ENCODE measurements at regions not wholly inside any gene's neighbourhood (a gene's known extent, or its start where the extent isn't known, plus 50 kb on each side); places are given as distances from the start of the nearest gene placed in this dataset.
A peak's percentile ranks its signal among the peaks of the same experiment; 100 is the strongest.
"Not testable (repeated sequence)": the region's sequence is repeated elsewhere in the genome, so short reads cannot be mapped to it uniquely, and the experiment has no call there.

DNA sequence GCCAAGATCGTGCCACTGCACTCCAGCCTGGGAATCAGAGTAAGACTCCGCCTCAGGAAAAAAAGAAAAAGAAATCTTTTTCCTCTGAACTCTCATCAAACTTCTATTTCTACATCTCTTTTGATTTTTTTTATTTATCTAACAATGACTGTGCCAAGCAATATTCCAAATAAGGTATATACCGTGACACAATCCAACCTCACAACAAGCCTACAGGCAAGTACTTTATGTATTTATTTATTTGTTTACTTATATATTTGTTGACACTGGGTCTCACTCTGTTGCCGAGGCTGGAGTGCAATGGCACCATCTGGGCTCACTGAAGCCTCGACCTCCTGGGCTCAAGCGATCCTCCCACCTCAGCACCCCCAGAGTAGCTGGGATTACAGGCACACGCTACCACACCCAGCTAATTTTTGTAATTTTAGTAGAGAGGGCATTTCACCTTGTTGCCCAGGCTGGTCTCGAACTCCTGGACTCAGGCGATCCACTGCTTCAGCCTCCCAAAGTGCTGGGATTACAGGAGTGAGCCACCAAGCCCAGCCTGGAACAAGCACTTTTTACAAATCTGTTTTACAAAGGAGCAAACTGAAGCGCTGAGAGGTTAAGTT lies 94.9 kb upstream of the CHD2 start:
- no peak for DNase-seq

DNA sequence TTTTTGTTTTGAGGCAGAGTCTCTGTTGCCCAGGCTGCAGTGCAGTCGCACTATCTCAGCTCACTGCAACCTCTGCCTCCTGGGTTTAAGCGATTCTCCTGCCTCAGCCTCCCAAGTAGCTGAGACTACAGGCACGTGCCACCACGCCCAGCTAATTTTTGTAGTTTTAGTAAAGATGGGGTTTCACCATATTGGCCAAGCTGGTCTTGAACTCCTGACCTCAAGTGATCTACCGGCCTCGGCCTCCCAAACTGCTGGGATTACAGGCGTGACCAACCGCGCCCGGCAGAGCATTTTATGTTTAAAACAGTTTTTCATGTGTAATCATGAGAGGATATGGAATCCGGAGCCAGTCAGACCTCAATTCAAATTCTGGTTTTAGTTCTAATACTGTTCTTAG lies 94.0 kb upstream of the CHD2 start:
- not testable (repeated sequence) for DNase-seq

DNA sequence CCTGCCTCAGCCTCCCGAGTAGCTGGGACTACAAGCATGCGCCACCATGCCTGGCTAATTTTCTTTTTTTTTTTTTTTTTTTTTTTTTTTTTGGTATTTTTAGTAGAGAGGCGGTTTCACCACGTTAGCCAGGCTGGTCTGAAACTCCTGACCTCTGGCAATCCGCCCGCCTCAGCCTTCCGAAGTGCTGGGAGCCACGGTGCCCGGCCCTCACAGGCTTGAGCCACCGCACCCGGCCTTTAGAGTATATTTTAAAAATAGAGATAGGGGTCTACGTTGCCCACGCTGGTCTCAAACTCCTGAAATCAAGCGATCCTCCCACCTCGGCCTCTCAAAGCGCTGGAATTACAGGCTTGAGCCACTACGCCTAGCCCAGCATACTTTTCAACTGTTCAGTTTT lies 93.4 kb upstream of the CHD2 start:
- DNase-seq: no peak

DNA sequence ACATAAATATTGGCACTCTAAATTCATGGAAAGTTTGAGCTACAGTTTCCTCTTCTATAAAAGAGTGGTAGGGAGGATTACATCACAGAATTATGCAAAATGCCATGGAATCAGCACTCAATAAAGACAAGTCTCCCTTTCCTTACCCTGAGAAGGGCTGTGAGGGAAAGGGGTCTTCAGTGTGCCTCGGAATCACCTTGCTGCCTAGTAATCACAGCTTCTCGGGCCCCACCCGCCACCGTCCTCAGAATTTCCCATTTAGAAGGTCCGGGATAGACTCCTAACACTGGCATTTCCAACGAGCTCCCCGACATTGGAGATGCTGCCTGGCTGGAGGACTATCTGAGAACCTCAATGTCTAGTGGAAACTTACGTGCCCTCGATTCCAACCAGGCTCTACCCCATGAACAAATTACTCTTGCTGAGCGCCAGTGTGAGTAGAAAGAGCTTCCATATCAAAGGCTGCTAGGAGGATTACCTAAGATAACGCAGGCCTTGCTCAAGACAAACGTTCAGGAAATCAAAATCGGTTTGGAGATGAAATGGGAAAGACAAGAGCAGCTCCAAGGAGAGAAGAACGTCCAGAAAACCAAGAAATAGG lies 92.1 kb upstream of the CHD2 start:
- no peak for DNase-seq

DNA sequence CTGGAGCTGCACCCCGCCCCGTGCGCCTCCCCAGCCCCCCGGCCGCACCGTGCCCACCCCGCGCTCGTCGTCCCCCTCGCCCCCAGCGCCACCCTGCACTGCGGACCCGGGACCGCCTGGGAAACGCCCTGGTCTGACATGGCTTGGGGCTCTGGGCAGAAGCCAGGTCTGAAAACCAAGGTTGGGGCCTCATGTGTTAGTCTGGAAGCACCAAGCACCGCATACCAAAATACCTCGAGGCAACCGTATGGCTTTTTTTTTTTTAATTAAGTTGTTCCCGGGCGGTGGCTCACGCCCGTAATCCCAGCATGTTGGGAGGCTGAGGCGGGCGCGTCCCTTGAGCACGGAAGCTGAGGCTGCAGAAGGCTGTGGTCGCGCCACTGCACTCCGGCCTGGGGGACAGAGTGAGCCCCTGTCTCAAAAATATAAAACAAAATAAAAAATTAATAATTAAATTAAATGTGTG lies 91.5 kb upstream of the CHD2 start:
- DNase-seq: no peak

DNA sequence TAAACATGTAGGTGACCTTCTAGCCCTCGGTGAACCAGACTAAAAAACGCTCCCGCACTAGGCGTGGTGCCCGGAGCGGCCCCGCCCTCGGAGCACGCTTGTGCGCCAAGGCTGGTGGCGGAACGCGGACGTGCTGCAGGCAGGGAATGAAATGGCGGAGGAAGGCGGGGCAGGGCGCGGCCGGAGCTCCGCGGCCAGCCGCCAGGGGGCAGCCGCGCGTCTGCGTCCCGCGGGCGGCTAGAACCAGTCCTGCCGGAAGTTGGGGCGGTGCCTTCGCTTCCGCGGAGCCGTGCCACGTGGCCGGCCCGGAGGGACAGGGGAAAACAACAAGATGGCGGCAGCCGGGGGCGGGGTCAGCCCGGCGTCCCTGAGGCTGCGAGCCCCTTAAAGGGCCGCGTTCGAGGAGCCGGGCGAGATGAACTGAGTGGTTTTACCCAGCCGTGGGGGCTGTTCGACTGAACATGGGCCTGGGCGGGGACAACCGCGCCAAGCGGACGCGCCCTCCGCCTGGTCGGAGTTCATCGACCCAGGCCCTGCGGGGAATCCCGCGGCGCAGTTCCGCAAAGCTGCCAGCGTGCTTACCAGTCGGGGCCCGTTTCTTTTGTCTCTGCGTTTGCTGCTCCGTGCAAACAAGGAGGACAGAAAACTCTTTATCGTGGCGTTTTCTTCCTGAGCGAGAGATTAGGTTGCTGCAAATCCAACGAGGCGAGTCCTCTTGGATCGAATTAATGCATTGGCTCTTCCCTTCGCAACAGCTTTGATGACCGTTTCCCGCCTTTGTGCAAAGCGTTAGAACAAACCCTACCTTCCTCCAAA lies 90.9 kb upstream of the CHD2 start:
- DNase-seq: peak; percentile 91

DNA sequence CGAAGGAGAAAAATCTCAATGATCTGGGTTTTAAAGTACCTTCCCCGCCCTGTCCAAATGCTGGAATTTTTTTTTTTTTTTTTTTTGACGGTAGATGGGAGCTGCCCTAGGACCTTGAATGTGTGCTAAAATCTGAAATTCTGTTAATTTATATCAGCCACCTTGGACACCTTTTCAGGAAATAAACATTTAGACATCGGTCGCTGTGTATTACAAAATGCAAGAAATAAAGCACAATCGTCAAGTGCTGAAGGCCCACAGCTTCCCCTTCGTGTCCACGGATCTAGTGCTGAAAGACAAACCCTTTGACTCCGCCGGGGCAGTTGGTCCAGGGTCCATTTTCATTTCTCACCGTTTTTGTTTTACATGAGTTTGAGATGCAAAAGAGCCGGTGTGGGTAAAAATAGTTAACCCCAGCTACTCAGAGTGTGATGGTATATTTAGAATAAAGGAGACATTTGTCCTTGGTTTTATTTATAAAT lies 90.2 kb upstream of the CHD2 start:
- DNase-seq: no peak

DNA sequence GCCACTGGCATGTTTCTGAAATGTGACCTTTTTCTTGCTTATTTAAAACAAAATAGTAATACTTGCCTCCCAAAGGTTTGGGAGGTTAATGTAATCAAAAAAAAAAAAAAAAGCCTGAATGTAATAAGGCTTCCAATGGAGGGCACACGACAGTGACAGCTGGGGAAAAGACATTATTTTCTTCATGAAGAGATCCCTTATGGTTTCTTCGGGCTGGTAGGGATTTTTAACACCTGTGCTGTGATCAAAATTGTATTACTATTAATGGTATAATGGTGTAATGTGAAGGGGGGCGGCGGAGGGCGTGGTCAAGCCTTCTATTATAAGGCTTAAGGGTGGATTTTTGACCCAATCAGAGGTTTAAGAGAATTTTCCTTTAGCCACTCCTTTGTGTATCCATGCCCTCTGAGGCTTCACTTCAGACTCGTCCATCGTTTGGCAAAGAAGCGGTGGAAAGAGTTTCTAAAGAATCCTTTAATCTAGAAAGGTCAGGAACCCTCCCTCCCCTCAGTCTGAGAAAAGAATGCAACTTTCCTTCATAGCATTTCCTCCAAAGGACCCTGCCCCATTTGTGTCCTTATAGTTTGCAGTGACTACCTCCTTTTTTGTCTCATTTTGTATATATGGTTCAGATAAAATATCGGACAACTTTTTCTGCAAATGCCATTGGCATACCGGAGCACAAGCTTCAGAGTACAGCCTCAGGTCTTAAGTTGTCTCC lies 89.5 kb upstream of the CHD2 start:
- peak; percentile 51 for DNase-seq

DNA sequence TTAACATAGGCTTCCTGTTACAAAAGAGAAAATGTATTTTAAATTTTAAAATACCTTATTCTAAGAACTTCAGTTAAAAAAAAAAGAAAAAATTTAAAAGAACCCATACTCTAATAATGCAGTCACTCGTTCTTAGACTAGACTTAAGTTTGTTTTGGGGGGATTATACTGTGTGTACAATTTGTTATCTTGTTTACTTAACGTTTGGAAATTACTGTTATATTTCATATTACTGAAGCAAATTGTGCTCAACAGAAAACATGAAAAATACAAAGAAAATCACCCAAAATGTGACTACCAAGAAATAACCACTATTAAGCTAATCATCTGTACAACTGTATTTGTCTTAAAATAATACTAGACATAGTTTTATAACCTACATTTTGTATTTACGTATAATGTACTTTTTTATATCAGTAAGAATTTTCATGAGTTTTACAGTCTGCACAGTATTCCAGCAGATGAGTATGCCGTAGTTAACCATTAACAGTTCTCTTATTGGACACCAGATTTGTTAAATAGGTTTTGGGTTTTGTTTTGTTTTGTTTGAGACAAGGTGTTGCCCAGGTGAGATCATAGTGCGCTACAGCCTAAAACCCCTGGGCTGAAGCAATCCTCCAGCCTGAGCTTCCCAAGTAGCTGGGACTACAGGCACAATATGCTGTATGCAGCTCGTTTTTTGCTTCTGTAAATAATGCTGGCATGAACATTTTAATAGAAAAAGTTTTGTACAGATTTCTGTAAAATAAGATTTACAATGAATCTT lies 88.8 kb upstream of the CHD2 start:
- DNase-seq: no peak

DNA sequence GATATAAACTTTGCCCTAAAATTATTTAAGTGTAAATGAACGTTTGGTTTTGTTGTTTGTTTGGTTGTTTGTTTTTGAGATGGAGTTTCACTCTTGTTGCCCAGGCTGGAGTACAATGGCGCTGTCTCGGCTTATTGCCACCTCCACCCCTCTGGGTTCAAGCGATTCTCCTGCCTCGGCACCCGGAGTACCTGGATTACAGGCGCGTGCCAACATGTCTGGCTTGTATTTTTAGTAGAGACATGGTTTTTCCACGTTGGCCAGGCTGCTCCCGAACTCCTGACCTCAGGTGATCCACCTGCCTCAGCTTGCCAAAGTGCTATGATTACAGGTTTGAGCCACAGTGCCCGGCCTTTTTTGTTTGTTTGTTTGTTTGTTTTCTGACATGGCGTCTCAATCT lies 87.9 kb upstream of the CHD2 start:
- no peak for DNase-seq

DNA sequence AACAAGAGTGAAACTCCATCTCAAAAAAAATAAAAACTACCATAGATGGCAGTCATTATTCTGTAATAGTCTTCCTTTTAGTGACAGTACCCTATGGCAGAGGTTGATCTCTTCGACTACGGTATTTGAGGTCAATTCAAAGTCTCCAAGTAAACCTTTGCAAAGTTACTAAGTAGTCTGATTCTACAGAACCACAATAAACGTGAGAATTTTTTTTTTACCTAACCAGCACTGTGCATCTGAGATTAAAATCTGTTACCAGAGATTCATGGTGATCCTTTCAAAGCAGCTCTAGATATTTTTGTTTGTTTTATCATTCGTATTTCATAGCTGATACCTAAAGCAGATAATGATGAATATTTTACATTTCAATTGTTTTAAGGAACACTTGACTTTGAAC lies 86.6 kb upstream of the CHD2 start:
- no peak for DNase-seq

DNA sequence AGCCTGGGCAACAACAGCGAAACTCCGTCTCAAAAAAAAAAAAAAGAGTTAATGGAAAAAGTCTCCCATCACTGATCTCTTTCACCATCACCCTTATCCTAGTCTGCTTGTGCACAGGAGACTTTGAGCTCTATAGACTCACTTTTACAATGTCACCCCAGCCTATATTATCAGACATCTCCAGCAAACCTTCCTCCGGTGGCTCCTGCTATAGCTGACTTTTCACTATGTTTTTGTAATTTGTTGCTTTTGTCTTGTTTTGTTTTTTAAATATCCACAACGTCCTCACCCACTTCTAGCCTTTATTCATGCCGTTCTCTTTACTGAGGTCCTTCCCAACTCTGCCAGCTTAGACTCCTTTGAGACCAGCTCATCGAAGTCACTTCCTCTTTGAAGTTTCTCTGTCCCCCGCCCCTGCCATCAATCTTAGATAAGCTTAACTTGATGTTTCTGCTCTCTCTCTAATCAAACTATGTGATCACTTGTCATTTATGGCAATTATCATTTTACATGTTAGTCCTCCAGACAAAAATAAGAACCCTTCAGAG lies 82.7 kb upstream of the CHD2 start:
- DNase-seq: no peak

DNA sequence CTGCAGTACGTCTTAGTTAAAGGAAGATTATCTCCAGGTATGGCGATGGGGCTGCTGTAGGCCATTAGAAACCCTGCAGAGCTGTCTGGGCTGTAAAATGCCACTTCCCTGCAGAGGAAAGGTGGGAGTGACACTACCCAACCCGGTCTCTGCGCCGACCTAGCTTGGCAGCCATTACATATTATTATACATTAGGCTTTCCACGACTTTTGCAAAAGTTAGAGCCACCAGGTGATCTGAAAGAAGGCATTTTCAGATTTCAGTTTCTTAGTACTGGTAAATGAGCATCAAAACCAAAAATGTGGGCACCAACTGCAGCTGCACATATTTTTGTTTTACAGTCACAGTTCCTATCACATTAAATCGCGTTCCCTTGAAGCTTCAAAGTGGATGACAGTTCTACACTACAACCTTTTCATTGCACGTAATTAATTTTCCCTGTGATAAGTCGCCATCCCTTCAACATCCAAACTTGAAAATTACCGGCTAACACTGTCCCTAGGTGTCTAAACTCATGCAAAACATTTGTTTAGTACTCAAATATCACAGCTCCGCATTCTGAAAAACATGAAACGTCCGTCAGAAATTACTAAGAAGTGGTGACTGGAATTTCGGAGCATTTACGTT lies 81.4 kb upstream of the CHD2 start:
- DNase-seq: no peak

DNA sequence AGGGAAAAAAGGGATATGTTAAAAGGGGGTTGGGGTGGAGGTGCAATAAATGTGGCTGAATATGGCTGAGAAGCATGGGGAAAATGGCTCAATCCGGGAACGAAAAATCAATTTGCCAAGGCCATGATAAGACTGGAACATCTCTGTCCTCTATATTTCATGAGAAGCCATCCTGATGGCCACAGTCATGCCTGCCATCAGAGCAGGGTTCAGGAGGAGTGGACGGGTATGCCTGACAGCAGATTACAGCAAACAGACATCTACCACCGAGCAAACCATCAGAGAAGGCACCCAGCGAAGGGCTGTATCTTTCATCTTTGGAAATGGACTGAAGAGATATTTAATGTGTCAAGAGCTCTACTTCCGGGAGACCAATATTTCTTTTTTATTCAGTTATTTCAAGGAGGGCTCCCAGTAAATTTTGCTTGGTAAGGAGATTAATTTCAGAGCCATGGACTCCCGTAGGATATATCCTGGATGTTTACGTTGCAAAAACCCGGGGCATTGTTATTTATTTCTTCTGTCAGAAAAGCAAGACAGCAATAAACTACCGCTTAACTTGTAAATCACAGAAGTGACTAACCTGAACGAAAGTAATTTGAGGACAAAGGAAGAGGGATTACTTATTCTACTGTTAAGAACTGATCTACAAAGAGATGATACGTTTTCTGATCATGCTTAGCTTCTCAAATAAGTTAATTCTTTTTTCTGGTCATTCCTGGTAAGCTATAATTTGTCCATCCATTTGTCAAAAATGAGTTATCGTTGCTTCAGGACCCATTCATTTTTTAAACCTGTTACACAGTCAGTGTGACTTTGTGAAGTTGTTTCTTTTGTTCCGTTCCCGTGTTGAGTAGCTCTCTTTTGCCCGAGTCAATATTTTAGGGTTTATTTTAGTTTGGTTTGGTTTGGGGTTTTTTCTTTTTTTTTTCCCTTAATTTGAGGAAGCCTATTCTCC lies 80.6 kb upstream of the CHD2 start:
- DNase-seq: no peak

DNA sequence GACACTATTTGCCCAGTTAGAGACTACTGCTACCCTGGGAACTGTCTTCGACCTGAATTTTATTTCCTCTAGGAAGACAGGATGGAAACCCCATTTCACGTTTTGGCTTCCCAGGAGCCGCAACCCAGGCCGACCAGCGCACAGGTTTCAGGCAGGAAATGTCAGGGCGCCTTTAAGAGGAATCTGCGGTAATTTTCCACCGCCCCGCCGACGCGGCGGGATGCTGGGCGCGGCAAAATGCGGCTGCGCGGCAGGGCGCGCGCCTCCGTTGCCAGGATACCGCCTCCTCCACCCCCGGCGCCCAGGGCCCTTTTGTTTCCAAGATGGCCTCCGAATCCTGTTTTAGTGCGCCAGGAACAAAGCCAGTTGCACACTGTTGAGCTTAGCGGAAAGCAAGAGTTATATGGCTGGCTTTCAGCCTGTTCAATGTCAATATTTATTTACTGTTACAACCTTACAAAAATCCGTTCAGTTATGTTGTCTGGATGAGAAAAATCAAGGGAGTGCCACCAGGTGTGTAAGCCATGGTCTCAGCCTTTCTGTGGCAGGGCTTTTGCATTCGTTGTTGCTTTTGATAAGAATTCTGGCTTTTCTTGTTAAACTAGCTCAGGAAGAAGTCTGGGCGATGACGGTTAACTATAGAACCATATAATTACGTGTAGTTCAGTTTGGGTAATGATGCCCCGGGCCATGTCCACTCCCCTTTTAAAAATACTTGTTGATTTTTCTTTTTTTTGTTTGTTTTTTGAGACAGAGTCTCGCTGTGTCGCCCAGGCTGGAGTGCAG lies 79.7 kb upstream of the CHD2 start:
- peak; percentile 71 for DNase-seq

DNA sequence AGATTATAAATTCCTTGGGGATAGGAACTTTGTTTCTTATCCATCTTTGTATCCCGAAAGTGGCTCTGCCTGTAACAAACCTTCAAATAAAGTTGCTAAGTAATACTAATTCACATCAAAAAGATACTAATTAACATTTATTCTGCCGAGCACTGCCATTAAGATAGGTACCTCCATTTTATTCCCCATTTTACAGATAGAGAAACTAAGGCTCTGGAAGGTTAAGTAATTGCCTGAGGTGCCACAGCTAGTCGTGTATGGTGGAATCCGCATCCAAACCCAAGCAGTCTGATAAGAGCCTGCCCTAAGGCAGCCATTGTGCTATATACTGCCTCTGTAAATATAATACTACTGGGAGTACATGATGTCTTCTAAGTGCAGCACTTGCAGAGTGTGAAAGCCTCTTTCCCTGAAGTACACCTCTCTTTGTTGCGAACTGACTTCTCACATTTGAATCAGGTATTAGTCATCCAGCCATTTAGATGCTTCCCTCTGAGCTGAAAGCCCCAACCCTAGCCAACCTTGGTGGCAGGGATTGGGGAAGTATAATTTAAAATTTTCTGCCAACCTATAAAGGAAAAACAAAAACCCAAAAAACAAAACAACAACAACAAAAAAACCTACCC lies 78.5 kb upstream of the CHD2 start:
- peak; percentile 80 for DNase-seq

DNA sequence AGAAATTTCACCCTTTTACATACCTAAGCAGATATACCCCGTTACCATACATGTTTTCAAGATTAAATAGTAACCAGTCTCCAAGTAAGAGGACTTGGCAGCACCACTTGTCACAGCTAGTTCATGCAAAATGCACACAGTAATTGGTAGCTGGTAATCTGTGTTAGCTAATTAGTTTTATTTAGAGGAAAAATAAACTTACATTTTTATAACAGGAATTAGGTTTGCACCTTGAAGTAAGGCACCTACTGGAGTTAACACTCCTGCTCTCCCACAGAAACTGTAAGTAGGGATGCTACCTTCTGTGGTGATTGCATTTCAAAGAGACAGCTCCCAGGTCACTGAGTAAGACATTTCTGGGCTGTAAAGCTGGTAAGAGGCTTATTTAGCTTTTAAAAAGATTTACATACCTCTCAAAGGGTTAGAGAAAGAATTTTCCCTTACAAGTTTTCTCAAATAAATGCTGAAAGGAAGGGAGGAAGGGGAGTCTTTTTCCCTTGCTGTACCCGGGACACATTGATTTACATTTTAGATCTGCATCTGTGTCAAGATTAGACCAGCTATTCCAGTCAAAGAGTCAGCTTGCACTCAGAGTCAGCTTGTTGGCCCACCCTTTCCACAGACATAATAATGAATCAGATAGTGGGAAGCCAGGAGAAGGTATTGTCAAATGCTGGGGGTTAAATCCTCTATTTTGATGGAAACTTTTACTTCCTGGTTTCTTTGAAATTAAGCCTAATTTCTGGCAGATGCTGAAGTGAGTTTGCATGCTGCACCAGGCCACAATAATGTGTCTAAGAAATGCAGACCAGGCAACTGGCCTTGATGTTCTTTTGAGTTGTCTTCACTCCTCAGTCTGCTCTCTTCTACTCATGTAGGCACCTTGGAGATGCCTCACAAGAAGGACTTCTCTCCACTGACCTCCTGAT lies 77.6 kb upstream of the CHD2 start:
- DNase-seq: no peak

DNA sequence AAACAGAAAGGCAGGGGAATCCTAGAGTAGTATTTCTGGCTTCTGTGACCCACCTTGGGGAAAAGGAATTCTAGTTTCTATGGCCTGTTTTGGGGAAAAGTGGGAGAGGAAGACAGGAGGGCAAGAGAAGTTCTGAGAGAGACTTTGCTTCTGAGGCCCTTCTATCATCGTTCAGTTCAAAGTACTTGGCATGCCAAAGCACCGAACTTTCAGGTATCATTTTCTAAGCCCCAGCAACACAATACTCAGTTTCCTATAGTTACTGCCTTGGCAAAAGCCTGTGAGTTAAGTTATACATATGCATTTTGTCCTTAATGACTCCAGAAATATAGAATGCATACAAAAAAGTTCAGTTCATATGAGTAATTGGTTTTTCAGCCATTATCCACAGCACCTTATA lies 74.1 kb upstream of the CHD2 start:
- DNase-seq: no peak

Data from NCI-H1436 treated with DMSO at 0.1 percent for 48 hours (cell line).